ENCODE measurements at regions not wholly inside any gene's neighbourhood (a gene's known extent, or its start where the extent isn't known, plus 50 kb on each side); places are given as distances from the start of the nearest gene placed in this dataset.

DNA sequence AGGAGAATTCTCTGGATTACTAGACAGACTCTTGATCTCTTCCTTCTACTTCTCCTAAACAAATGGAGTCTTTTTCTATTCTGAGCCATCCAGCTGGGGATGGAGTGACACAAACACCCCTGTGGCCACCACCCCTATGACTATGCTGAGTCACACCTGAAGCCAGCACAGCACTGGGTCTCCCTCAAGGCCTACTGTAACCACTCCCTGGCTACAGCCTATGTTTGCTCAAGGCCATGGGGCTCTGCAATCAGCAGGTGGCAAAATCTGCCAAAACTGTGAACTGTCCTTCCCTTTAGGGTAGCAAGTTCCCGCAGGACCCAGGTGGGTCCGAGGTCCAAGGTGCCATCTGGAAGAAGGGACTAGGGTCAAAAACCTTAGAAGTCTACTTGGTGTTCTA is 132.3 kb downstream of the TINAG start:
- DNase-seq (ENCODE audit: low read depth), result no peak

DNA sequence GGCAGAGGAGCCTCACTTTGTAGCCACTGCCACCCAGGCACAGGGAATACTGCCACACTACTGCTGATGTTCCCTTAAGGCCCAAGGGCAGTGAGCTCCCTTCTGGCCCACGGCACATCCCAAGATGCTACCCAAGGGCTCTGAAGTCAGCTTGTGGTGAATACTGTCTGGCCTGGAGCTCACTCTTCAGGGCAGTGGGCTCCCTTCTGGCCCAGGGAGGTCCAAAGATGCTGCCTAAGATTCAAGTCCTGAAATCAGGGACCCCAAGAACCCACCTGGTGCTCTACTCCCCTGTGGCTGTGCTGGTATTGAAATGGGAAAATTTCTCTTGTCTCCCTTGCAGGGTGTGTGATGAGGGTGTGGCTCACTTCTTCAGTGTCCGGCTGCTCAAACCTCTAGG is 132.8 kb downstream of the TINAG start:
- no peak for DNase-seq (ENCODE audit: low read depth)

DNA sequence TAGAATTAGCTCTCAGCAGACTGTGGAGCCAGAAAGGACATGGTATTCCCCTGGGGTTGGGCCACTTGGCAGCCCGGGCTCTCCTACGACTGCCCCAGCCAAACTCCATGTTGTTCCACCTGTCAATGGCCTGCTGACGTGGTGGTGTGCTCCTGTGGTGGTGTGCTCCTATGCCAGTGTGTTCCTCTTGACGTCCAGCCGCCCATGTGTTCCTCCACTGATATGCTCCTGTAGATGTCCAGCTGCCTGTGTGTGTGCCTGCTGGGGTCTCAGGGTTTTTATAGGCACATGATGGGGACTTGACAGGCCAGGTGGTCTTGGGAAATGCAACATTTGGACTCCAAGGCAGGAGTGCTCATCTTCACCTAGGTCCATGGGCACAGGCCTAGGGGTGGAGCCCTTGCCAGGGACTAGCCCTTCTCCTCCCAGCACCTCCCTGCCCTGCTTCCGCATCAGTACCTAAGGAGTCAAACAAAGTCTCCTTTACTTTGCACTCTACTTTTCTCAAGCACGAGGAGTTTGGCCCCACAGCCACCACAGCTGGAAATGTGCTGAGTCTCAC is 133.5 kb downstream of the TINAG start:
- DNase-seq (ENCODE audit: low read depth), result no peak

DNA sequence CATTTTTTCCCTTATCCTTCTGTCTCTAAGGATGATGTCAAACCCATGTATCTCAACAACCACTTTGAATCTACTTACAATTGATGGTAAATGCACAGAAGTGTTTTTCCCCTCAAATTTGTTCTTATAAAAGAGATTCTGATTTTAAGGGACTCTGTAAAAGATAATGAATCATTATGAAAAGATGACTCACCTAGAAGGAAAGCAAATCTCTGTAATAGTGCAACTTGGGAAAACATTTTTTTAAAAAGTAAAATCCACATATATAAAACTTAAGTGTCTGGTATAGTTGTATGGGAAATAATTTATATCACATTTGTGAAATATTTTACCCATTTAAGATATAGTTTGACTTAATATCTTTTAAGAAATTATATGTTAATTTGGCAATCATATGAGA is 137.0 kb downstream of the TINAG start:
- DNase-seq (ENCODE audit: low read depth), result no peak

DNA sequence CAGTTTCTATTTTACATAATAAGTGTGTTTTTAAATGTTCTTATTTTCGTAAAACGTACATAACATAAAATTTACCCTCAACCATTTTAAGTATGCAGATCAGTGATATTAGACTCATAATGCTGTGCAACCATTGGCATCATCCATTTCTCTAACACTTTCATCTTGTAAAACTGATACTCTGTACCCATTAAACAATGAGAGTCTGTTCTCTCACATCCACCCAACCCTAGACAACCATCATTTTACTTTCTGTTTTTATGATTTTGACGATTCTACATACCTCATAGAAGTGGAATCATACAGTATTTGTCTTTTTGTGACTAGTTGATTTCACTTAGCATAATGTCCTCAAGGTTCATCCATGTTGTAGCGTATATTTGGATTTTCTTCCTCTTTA is 140.4 kb downstream of the TINAG start:
- DNase-seq (ENCODE audit: low read depth), result no peak

DNA sequence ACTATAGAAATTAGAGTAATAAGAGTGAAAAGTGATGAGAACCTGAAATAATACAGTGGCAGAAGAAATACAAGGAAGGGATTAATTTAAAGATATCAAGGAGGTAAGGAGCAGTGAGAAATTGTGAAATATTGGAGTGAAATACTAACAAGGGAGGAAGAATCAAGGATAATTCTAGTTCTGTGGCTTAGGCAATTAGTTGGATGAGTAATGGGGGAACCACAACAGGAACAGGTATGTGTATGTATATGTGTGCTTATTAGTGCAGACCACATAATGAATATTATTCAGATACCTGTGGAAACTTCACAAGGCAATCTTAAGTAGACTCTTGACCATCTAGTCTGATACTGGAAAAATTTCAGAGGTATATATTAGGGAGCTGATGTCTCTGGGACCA is 143.3 kb downstream of the TINAG start:
- no peak for DNase-seq (ENCODE audit: low read depth)

DNA sequence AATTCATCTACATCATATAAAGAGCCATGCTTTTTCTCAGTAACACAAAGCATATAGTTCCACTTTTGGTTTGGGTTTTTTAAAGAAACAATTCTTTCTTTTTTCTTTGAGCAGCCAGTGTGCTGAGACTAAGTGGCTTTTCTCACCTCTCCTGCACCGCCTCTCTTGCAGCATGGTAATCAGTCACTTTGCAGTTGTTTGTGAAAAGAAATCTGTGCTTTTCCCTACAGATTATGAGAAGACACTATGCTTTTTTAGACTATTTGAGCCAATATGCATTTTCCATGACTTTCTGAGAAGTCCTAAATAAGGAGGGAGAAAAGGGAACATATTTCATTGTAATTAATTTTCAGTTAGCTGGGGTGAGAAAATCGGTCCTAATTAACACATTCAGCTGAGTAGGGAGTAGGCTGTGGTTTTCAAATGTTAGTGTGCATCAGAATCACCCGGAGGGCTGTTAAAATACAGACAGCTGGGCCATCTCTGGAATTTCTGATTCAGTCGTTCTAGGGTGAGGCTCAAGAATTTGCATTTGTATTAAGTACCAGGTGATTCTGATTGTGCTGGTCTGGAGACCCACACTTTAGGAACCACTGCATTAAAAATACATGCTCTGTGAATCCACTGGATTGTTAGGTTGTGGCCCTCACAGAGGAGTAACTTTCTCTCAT is 155.2 kb downstream of the TINAG start:
- no peak for DNase-seq (ENCODE audit: low read depth)

DNA sequence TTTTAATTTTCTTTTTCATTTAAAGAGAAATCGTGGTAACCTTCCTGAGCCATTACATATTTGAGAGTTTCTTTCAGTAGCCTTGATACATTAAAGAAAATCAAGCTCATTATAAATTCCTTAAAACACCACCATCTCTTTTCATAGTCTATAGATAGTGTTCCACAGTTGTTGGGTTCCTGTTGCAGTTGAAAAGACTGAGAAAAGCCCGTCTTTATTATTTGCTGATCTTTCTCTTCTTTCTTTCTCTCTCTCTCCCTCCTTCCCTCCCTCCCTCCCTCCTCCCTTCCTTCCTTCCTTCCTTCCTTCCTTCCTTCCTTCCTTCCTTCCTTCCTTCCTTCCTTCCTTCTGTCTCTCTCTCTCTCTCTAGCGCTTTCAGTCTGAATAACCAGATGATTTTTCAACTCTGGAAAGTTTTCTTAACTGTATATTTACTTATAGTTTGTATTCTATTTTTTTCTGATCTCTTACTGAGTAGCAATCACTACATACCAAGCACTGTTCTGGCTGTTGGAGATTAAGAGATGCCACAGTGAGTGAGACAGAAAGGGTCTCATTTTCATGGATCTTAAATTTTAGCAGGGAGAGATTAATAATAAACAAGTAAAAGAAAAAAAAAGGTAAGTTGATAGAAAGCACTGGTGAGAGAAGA is 157.5 kb downstream of the TINAG start:
- DNase-seq (ENCODE audit: low read depth), result no peak

DNA sequence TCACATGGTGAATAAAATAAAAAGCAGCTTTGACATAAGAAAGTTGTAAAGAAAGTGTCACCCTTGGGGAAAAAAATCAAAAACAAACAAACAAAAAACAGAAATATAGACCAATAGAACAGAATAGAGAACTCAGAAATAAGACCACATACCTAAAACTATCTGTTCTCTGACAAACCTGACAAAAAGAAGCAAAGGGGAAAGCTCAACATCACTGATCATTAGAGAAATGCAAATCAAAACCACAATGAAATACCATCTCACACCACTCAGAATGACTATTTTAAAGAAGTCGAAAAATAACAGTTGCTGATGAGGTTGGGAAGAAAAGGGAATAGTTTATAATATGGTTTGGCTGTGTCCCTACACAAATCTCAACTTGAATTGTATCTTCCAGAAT is 159.1 kb downstream of the TINAG start:
- no peak for DNase-seq (ENCODE audit: low read depth)

DNA sequence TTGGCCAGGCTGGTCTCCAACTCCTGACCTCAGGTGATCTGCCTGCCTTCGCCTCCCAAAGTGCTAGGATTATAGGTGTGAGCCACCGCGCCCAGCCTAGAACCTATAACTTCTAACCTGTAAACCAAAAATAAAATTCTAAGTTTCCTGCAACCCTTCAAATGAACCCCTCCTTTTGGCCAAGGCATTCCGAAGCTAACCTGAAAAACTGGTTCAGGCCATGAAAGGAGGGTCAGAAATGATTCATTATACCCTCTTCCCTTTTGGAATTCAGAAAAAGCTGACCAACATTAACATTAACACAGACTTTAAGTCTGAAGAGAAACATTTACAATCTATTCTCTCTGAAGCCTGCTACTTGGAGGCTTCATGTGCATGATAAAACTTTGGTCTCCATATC is 165.1 kb downstream of the TINAG start:
- DNase-seq (ENCODE audit: low read depth), result no peak

DNA sequence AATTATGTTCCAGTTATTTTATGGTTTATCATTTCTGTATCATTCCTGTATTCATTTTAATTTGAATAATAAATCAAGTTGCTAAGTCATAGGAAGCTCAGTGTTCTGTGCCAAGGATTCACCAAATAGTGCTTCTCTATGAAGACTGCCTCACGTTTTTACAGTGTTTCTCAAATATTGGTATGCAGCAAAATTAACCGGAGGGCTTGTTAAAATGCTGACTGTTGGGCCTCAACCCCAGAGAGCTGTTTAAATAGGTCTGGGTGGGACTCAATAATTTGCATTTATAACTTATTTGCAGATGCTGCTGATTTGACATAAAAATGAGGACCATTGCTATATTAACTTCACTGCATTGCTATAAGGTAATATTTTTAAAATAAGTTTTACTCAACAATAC is 166.7 kb downstream of the TINAG start:
- DNase-seq (ENCODE audit: low read depth), result no peak

DNA sequence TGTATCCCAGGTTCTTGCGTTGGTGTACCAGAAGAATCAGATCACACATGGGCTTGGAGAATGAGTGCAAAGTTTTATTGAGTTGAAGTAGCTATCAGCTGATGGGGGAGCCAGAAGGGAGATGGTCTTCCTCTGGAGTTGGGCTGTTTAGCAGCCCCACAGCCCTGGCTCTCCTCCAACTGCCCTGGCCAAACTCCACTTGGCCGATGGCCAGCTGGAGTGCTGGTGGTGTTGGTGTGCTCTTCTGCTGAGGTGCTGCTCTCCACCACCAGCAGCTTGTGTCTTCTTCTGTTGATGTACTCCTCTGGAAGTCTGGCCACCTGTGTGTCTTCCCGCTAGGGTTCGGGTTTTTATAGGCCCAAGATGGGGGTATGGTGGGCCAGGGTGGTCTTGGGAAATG is 172.8 kb downstream of the TINAG start:
- DNase-seq (ENCODE audit: low read depth), result no peak

DNA sequence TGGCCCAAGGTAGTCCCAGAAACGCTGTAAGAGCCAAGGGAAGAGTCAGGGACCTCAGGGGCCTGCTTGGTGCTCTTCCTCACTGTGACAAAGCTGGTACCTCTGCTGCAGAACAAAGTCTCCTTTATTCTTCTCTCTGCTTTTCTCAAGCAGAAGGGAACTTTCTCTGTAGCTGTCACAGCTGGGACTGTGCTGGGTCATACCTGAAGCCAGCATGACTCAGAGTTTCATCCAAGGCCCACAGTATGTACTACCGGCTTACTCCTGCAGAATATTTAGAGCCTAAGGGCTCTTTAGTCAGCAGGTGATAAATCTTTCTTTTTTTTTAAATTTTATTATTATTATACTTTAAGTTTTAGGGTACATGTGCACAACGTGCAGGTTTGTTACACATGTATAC is 183.2 kb downstream of the TINAG start:
- DNase-seq (ENCODE audit: low read depth), result no peak

DNA sequence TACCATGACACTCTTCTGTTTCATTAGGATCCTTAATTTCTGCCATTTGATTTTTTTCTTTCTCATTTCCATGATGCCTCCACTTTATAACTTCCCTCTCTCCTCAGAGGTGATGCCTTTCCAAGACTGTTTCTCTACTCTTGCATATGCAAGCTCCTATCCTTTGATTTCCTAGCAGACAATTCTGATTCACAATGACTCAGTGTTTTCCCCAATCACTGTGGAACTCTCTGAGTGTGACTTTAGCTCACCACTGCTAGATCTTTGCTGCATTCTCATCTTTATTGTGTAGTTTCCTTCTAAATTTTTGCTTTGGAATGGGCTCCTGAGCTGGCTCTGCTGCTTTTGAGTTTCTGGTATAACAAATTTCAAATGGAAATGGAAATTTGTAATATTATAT is 184.9 kb downstream of the TINAG start:
- peak; percentile 68 for DNase-seq (ENCODE audit: low read depth)

DNA sequence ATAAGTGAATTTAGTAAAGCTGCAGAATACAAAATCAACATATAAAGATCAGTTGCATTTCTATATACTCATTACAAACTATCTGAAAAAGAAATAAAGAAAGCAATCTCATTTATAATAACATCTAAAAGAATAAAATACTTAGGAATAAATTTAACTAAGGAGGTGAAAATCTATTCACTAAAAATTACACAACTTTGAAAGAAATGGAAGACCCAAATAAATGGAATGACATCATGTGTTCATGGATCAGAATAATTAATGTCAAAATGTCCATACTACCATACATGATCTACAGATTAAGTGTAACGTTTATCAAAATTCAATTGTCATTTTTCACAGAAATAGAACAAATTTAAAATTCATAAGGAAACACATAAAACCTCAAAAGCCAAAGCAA is 194.9 kb downstream of the TINAG start:
- no peak for DNase-seq (ENCODE audit: low read depth)

DNA sequence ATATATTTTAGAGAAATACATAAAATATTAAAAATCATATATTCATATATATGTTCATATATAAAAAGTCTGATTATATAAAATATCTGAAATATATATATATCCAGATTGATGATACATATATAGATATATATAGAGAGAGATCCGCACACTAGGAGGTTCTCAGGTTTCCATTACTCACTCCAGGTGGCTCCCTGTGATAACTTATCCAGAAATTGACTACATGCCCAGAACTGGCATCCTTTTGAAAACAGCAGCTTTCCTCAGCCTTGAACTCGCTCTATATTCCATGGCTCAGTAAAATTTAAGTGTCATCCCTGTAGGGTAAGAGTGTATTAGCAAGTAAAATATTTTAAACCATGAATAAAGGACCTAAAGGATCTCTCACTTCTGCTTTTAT is 206.8 kb downstream of the TINAG start:
- no peak for DNase-seq (ENCODE audit: low read depth)

DNA sequence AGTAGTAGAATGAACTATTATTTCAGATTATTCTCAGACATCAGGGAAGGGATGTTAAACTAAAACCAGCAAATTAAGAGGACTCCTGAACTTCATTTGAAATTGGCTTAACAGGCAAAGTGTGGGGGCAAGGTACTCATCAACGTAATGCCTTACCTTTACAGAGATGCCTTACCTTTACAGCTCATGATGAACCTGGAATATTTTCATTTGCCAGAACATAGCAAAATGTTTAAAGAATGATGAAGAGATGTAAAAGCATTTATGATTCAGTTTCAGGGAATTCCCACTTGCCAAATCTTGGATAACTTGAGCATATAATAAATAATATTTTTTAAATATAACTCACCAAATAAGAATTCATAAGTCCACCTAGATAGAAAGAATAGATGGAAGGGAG is 207.5 kb downstream of the TINAG start:
- no peak for DNase-seq (ENCODE audit: low read depth)

DNA sequence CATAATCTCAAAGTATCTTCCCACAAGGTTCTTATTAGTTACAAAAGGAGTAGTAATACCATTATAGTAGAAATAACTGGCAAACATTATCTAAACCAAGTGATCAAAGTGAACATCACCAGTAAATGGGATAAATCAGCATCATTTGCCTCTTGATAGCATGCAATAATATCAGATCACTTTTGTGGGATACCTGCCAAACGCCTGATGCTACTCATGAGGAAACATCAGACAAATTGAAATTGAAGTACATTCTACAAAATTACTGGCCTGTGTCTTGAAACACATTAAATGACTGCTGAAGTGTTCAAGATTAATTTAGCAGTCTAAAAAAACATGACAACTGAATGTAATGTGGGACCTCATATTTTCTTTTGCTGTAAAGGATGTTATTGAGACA is 208.1 kb downstream of the TINAG start:
- no peak for DNase-seq (ENCODE audit: low read depth)

DNA sequence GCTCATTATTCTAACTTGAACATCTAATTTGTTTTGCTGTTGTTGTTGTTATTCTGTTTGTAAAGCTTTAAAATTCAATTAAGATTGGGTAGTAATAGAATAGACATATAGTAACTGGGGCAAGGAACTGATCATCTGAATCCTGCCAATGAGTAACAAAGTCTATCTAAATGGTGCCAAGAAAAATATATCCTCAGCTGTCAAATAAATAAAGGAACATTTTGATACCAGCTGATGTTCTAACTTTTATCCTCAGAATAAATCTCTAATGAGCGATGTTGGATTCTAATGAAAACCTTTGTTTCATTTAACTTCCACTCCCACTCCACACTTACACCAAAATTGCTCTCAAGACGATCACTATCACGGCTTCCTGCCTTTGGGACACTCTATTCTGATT is 210.9 kb downstream of the TINAG start:
- no peak for DNase-seq (ENCODE audit: low read depth)

DNA sequence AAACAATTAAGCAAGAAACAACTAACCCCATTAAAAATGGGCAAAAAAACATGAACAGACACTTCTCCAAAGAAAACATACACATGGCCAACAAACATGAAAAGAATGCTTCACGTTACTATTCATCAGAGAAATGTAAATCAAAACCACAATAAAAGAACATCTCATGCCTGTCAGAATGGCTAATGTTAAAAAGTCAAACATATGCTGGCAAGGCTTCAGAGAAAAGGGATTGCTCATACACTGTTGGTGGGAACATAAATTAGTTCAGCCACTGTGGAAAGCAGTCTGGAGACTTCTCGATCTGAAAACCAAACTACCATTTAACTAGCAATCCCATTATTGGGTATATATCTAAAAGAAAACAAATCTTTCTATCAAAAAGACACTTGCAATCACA is 217.5 kb downstream of the TINAG start:
- DNase-seq (ENCODE audit: low read depth), result peak; percentile 13

DNA sequence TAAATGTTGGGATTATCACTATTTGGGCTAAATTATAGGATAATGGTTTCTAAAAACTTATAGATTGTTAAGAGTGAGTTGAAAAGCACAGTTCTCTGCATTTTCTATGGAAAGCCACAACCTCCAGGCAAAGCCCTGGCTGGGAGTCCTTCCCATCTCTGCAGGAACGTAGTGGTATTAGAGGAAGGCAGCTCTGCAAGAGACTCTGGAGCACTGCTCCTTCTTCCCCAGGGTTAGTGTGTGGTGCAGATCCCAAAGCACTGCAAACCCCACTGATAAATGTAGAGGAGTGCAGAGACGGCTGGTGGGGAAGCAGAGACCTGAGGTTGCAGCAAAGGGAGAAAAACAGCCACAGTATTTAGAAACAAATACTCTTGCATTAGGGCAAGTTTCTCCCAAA is 225.3 kb downstream of the TINAG start:
- DNase-seq (ENCODE audit: low read depth), result no peak

DNA sequence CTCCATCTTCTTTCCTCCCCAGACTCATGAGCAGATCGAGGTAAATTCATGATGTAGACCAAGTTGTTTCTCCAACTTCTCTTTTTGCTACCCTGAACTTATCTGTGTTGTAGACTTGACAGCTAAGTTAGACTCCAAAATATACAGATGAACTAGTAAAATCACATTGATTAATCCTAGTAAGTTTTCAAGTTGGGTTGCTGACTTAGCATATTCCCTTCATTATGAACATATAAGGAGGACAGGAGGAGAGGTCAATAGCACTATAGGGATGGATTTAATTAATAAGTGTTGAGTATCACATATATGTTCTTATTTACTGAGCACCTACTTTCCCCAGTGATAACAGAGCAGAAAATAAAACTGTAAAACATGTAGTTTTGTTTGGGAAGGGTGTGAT is 227.3 kb downstream of the TINAG start:
- no peak for DNase-seq (ENCODE audit: low read depth)

DNA sequence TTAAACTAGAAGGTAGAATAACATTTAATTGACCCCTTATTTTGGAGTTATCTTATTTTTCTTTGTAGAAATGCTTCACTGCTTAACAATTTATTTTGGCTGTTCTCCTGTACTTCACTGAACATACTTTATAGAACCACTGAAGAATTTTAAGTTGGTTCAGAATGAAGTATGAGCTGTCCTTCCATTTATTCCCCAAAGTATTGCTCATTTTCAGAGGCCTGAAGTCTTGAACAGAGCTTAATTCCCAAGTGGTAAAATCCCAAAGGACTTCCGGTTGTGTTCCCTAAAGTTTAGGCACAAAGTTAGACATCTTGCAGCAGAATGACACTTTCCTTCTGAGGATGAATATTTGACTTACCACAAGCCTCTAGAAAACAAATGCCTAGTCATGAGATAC is 233.3 kb downstream of the TINAG start:
- peak; percentile 7 for DNase-seq (ENCODE audit: low read depth)

DNA sequence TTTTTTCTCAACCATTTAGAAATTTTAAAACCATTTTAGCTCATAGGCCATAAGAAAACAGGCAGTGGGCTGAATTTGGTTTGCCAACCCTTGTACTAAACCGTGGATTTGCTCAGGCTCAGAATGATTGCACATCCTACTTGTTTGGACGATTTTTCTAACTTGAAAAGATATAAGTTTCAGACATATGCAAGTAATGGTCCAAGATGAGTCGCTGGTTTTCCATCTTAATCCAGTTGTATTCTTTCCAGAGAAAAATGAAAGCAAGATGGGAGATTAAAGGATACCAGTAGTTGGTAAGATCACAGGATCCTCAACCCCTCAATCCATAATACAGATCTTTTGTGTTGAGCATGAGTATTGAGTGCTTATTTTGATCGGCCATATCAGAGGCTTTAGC is 250.9 kb downstream of the TINAG start:
- no peak for DNase-seq (ENCODE audit: low read depth)

Data from GM04503 (cell line).